ENCODE measurements at regions not wholly inside any gene's neighbourhood (a gene's known extent, or its start where the extent isn't known, plus 50 kb on each side); places are given as distances from the start of the nearest gene placed in this dataset.

DNA sequence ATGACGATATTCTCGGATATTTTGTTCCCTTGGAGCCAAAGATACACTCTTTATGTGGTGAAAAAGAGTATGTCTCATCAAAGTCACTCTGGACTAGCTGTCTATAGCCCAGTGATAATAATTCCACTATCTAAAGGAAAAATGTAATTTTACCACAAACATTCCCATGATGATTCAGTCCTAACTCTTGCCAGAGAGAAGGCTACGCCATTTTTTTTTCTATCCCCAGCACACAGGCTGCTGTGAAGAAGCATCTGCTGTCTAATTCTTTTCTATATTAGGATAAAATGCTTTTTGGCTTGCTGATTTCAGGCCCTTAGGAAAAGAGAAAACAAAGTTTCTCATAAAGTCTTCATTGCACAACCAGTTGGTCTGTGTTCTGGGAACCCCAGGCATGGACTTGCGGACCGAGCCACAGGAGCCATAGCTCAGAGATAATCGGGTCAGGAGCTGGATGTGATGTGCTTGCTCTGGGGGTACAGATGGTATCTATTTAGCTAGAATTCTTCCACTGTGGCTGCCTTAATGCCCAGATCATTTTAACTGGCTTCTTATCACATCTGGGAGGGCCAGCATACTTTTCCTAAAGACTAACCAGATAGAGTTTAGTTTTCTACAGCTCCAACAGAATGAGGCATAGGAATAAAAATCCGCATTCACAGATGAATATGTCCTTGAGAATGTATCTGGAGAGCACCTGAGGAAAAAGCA, 683.7 kb upstream of the ID4 start:
- TF ChIP-seq, protein P1, sequence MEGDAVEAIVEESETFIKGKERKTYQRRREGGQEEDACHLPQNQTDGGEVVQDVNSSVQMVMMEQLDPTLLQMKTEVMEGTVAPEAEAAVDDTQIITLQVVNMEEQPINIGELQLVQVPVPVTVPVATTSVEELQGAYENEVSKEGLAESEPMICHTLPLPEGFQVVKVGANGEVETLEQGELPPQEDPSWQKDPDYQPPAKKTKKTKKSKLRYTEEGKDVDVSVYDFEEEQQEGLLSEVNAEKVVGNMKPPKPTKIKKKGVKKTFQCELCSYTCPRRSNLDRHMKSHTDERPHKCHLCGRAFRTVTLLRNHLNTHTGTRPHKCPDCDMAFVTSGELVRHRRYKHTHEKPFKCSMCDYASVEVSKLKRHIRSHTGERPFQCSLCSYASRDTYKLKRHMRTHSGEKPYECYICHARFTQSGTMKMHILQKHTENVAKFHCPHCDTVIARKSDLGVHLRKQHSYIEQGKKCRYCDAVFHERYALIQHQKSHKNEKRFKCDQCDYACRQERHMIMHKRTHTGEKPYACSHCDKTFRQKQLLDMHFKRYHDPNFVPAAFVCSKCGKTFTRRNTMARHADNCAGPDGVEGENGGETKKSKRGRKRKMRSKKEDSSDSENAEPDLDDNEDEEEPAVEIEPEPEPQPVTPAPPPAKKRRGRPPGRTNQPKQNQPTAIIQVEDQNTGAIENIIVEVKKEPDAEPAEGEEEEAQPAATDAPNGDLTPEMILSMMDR (IDR thresholded peaks at IDR 0.05) = no peak

DNA sequence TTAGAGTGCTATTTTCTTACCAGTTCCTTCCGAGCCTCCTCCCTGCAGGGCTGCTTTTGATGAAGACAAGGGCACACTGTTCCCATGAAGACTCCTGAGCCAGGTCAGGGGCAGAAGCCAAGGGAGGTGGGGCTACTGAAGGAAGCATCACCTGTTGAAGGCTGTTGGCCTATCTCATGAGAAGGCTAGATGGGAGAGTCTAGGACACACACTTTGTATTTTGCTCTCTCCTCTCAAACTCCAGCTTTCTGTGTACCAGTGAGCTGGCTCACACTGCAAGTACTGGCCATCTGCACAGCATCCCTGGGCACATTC, 683.2 kb upstream of the ID4 start:
- TF ChIP-seq, protein P1 (IDR thresholded peaks at IDR 0.05) = no peak

DNA sequence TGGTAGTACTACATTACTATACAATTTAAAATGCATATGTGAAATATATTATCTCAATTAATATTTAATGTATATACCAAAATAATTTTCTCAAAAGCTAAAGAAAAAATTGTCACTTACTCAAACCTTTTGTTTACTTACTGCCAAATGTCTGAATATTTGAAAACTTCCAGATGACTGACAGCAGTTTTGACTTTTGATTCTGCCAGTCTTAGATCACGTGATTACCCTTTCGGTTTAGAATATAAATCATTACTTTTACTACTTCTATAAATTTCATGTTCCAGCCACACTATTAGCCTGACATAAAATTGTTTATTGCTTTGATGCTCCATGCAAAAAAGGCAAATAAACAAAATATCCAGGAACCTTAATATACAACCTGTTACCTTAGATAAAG, 680.7 kb upstream of the ID4 start:
- TF ChIP-seq, protein P1 (IDR thresholded peaks at IDR 0.05) = no peak

DNA sequence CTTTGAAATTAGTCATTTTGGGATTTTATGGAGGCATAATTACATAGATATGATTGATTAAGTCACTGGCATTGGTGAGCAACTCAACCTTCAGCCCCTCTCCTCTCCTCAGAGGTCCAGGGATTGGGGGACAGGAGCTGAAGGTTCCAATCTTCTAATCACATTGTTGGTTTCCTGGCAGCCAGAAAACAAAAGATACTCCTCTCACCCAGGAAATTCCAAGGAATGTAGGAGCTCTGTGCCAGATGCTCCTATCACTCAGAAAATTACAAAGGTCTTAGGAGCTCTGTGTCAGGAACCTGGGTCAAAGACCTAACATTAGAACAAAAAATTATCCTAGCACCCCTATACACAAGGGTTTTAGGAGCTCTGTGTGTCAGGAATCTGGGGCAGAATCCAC, 679.7 kb upstream of the ID4 start:
- TF ChIP-seq, protein P1 (IDR thresholded peaks at IDR 0.05) = no peak

DNA sequence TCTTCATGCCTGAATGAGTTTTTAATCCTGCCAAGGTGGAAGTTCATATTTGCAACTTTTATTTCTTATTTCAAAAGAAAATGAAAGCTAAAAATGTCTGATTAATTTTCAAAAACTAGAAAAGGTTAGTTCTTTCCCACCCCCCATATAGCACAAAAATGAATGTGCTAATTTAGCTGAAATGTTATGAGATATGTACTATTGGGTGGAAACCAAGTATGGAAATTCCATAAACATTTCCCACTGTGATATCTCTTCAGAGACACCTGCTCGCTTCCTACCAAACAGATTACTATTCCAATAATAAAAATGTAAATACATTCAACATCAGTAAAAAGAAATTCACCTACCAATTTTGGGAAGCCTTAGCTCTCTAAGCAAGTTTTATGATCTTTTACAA, 678.6 kb upstream of the ID4 start:
- TF ChIP-seq, protein P1 (IDR thresholded peaks at IDR 0.05) = no peak

DNA sequence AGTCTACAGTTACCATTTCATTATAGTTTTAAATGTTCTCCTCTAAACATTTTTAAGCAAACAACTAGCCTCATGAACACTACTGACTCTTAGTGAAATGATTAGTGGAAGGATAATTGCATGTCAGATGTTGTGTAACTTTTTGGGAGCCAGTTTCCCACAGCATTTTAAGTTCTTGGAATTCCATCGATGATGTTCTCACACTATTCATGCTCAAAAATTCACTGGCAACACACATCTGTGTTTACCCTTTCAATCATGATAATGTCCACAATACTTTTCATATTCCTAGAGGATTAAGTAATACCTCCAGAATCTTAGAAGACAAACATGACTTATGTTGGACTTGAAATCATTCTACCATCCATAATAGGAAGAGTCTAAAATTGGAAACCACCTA, 678.1 kb upstream of the ID4 start:
- TF ChIP-seq, protein P1 (IDR thresholded peaks at IDR 0.05) = no peak

DNA sequence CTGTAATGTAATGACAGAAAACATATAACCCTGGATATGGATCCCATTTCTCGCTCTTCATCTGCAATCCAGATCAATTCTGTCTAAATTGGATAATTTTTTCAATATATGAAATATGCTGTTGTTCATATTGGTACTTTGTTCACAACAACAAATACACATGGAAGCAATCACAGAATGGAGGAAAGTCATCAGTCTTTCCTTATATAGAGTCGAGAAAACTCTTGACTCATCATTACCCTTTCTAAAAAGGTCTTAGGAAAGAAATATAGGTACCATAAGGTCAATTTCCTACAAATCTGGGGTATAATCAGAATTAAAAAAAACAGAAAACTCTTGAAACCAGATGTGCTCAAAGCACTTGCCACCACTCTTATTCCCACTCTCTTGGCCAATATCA, 677.6 kb upstream of the ID4 start:
- TF ChIP-seq, protein P1 (IDR thresholded peaks at IDR 0.05) = no peak
